Fibroblast of pulmonary artery (primary cell): ENCODE measurements at regions not wholly inside any gene's neighbourhood (a gene's known extent, or its start where the extent isn't known, plus 50 kb on each side); places are given as distances from the start of the nearest gene placed in this dataset.
"Not testable (repeated sequence)": the region's sequence is repeated elsewhere in the genome, so short reads cannot be mapped to it uniquely, and the experiment has no call there.

Experiments used
- DNase-seq: peaks from one replicate; pipeline ENCODE4 v3.0.0-alpha.2; 2010; ENCODE audit warnings: low read depth
- H3K4me3 ChIP-seq: replicated peaks from 2 replicates; pipeline ENCODE4 v1.5.1; 2011; ENCODE audit warnings: low read depth, mild to moderate bottlenecking, control low read depth, low read length, moderate library complexity
- CTCF ChIP-seq: IDR thresholded peaks from 2 replicates; pipeline ENCODE4 v1.5.1; 2011; ENCODE audit warnings: mild to moderate bottlenecking, control low read depth, low read length, inconsistent platforms; ENCODE audit errors: missing control alignments

- H3K4me3 ChIP-seq = no peak overlapping the region
- no peak for DNase-seq
- TF ChIP-seq CTCF = no peak
These were observed 236.2 kb upstream of the BTG1 start for GRCh38 chr12:92381856-92382255.

GRCh38 chr12:92378682-92379479 is 233.2 kb upstream of the BTG1 start:
- no peak for TF ChIP-seq CTCF
- no peak for DNase-seq
- no peak overlapping the region for H3K4me3 ChIP-seq

GRCh38 chr12:92375504-92375903 is 229.9 kb upstream of the BTG1 start:
- DNase-seq, H3K4me3 ChIP-seq: not testable (repeated sequence)

GRCh38 chr12:92370828-92371227 is 225.2 kb upstream of the BTG1 start:
- no peak for TF ChIP-seq CTCF
- DNase-seq = no peak
- H3K4me3 ChIP-seq = no peak overlapping the region

- no peak for TF ChIP-seq CTCF
These were observed 224.0 kb upstream of the BTG1 start for GRCh38 chr12:92369636-92370035.

GRCh38 chr12:92369056-92369455 is 223.4 kb upstream of the BTG1 start:
- no peak for TF ChIP-seq CTCF
- H3K4me3 ChIP-seq = no peak overlapping the region
- DNase-seq = no peak

More at GRCh38 chr12:92369636-92370035, 224.0 kb upstream of the BTG1 start:
- H3K4me3 ChIP-seq = no peak overlapping the region
- DNase-seq = no peak

- no peak for DNase-seq
- TF ChIP-seq CTCF = no peak
- H3K4me3 ChIP-seq = no peak overlapping the region
These were observed 220.2 kb upstream of the BTG1 start for GRCh38 chr12:92365836-92366235.
